ENCODE measurements at regions not wholly inside any gene's neighbourhood (a gene's known extent, or its start where the extent isn't known, plus 50 kb on each side); places are given as distances from the start of the nearest gene placed in this dataset.
"Not testable (repeated sequence)": the region's sequence is repeated elsewhere in the genome, so short reads cannot be mapped to it uniquely, and the experiment has no call there.

DNA sequence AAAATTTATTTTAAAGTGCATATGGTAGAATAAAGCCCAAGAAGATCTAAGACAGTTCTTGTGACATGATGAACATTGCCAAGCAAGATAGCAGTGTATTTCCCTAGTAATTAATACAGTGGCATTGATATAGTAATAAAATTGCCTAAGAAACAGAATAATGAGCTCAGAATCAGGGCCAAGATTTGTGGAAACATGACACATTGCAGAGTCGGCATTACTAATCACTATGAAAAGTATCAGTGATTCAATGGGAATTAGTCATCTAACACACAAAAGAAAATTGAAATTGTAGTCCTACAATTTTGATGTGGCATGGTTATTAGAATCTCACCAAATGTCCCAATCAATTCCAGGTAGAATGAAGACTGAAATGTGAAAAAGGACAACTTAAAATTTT lies 243.0 kb upstream of the CYRIA start:
- DNase-seq (ENCODE audit: low read depth in 2 of 2, low spot score in 1 of 2): no peak

DNA sequence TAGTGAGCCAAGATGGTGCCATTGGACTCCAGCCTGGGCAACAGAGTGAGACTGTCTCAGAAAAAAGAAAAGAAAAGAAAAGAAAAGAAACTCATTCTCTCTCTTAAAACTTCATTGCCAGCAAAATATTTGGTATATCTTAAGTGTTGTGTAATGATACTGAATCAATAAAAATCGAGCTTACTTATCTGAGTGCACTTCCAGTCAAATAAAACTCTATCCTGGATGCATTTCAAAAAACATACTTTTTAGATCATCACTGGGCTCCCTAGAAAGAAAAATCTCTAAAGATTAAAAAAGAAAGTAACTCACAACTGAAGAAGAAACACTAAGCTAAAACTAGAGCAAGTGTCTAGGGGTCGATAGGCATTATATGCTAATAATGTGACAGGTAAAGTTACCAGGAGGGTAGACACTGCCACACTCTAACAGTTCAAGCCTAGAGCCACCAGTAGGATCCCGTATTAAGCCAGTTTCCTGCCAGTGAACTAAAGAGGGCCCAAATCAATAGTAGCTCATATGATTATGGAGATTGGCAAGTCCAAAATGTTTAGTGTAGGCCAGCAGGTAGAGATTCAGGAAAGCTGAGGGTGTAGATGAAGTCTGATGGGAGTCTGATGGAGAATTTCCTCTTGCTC lies 242.1 kb upstream of the CYRIA start:
- no peak for DNase-seq (ENCODE audit: low read depth in 2 of 2, low spot score in 1 of 2)

DNA sequence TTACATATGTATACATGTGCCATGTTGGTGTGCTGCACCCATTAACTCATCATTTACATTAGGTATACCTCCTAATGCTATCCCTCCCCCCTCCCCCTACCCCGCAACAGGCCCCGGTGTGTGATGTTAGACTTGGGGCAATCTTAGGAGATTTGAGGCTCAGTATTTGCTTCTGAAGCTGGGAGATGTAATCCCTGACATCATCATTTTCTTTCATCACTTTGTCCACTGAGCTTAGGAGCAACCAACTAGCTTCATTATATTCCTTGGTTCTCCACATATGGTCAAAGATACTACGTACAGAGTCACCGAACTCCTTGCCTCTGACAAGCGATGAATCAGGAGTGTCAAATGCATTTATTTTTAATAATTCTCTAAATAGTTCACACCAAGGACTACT lies 239.7 kb upstream of the CYRIA start:
- not testable (repeated sequence) for DNase-seq (ENCODE audit: low read depth in 2 of 2, low spot score in 1 of 2)

DNA sequence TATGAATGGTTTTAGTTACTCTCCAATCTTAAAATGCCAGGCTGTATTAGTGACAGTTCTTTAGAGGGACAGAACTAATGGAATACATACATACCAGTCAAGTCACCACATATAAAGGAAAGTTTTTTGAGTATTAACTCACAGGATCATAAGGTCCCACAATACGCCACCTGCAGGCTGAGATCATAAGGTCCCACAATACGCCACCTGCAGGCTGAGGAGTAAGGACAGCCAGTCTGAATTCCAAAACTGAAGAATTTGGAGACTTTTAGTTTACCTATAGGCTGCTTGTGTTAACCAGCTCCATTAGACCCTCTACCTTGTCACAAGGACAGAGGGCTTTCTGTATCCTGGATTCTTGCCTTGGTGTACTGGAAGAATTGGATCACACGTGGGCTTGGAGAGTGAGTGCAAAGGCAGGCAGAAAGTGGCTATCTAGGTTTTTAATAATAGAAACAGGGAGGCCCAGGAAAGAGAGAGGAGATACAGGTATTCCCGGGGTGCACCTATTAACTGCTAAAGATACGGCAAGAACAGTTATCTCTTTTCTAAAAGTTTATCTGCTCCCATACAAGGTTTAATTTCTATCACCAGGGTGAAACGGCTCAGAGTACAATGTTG lies 234.9 kb upstream of the CYRIA start:
- DNase-seq (ENCODE audit: low read depth in 2 of 2, low spot score in 1 of 2): no peak

DNA sequence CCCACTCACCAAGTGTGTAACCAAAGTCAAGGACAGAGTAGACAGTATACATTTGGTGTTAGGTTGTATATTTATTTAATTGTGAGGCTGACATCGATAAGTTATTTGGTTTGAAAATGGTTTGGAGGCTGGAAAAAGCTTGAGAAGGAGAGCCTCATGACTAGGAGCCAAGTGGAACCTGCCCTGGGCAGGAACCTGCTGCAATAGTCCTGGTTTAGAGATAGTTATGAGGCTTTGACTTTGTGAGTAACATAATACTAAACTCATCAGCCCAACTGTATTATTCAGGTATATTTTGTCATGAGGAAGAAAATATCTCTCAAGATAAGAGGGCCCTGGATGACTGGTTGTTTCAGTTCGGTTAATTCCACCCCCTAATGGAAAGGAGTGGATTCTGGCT lies 234.3 kb upstream of the CYRIA start:
- no peak for DNase-seq (ENCODE audit: low read depth in 2 of 2, low spot score in 1 of 2)

DNA sequence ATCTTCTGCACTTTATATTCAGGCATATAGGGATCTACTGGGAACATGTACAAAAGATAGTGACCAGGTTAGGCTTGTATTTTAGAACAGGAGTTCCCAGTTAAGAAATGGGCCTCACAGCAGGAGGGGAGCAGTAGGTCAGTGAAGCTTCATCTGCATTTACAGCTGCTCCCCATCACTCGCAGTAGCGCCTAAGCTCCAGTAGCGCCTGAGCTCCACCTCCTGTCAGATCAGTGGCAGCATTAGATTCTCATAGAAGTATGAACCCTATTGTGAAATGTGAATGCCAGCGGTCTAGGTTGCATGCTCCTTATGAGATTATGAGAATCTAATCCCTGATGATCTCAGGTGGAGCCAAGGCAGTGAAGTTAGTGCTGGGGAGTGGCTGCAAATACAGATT lies 224.4 kb upstream of the CYRIA start:
- no peak for DNase-seq (ENCODE audit: low read depth in 2 of 2, low spot score in 1 of 2)

DNA sequence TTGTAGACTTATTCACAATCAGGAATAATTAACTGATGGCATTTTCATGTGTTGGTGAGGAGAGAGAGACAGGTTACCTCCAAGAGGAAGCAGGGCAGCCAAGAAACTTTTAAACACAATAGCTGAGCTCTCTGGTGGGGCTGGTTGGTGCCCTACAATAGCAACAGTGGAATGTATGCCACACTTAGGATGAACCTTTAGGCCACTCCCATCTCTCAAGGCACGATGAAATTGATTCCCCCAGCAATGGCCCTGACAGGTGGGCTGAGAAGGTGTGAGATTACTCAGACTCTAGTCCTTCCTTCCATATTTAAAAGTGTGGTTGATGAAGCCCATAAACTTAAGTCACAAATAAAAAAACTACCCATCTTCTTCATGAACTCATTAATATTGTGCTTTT lies 219.4 kb upstream of the CYRIA start:
- DNase-seq (ENCODE audit: low read depth in 2 of 2, low spot score in 1 of 2): no peak

DNA sequence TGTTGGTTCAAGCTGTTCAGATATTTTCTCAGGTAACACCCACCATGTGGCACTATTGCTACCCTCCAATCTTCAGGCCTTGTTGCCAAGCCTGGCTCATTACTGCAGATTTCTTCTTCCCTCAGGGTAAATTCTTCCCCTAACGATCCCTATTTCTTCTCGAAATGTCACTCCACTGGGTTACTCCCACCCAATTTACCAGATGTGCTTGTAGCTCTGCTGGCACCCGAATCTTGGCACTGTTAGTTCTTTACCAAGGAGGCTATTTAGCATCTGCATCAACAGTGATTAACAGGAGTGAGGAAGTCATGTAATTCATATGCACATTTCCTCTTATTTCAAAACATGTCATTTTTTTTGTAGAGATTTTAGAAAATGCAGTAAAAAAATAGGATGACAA lies 217.1 kb upstream of the CYRIA start:
- no peak for DNase-seq (ENCODE audit: low read depth in 2 of 2, low spot score in 1 of 2)

DNA sequence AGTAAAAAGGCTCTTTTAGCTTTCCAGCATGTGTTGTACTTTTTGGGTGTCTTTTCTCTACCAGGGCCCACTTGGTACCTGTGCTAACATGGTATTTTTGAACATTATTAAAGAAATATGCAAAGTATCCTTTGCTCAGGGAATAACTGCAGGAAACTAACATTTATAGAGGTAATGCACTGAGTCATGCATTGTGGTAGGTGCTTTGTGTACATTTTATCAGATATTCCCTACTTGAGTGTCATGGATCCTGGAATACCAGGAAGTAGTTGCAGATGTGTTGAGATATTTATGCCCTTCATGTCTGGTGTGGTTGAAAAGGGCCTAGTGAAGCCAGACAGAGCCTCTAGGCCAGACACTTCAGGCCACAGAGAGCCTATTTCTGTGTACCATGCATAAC lies 215.5 kb upstream of the CYRIA start:
- no peak for DNase-seq (ENCODE audit: low read depth in 2 of 2, low spot score in 1 of 2)

DNA sequence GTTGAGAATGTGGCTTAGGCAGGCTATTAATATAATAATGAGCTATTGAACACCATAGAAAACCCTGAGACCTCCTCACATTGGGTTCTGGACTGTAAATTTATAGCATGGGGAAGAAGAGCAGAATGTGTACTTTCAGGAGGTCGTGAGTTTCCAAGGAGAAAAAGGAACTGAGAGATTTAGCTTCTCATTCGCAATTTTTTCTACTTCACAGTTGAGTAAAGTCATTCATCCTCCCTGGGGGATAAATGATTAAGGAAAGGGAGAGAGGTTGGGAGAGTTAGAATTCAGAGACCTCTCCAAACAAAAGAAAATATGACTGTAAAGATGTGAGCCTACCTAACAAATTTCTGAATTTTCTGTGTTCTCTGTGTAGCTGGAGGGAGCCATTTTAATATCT lies 205.8 kb upstream of the CYRIA start:
- no peak for DNase-seq (ENCODE audit: low read depth in 2 of 2, low spot score in 1 of 2)

DNA sequence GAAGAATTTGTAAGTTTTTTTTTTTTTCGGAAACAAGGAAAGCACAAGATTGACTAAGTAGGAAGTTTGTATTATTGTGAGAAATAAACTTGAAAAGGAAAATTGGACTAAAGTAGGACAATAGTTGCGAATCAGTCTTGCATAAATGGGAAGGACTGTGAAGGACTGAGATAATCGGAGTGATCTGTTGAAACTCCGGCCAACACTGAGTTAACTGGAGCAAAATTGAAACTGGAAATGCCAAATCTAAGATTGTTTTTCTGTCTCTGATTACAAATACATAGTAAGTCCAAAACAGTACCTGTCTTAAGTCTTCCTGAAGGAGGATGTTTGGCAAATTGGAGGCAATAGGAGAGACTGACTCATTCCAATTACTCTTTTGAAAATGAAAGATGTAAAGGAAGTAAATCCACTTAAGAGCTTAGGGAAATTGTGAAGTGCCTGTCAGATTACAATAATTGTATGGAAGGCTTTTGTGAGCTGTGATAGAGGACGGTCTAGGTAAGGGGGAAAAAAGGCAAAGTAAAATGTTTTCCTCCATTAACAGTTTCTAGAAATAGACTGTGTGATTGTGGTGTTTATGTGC lies 204.9 kb upstream of the CYRIA start:
- no peak for DNase-seq (ENCODE audit: low read depth in 2 of 2, low spot score in 1 of 2)

DNA sequence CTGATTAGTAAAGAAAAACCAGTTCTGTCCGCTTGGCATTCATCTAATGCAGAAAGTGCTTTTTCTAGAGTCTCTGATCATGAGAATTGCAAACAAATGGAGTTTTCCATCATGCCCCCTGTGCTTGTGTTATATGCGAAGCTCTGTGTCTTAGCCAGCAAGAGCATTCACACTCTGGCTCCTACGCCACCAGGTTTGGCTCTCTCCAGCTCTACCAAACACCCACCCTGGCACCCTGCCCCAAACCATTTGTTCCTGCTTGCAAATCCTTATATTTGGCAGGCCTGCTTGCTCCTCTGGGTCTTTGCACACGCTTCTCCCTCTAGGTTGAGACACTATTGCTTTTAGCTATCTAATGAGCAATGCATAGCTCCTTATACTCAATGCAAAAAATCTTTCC lies 204.1 kb upstream of the CYRIA start:
- DNase-seq (ENCODE audit: low read depth in 2 of 2, low spot score in 1 of 2): no peak

DNA sequence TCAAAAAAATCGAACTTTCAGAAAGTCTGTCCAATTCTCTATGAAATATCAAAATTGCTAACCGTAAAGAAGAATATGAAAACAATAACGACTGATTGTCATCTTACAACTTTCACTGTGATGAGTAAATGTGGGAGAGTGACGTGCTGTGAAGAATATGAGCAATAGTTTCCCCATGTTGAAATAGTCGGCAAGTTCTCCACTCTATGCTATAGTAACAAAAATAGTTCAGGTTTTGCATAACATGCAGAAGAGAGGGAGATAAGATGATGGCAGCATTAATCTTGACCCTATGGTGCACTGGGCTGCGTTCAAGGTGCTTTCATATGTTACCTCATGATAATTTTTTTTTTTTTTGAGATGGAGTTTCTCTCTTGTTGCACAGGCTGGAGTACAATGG lies 196.8 kb upstream of the CYRIA start:
- DNase-seq (ENCODE audit: low read depth in 2 of 2, low spot score in 1 of 2): no peak

DNA sequence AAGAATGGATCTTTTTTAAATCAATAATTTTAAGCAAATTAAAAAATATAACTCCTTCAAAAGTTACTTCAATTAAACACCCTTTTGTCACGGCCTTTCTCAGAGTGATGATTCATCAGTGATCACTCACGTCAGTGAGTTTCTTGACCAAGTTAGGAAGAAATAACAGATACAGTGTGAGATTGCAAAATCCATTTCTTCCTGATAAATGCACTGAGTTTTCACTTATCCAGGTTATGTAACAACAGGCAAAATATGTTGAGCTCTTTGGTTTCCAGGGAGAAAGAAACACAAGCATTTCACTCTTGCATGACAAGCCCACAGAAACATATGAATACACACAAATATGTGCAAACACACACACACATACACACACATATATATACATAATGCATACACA lies 195.9 kb upstream of the CYRIA start:
- no peak for DNase-seq (ENCODE audit: low read depth in 2 of 2, low spot score in 1 of 2)

DNA sequence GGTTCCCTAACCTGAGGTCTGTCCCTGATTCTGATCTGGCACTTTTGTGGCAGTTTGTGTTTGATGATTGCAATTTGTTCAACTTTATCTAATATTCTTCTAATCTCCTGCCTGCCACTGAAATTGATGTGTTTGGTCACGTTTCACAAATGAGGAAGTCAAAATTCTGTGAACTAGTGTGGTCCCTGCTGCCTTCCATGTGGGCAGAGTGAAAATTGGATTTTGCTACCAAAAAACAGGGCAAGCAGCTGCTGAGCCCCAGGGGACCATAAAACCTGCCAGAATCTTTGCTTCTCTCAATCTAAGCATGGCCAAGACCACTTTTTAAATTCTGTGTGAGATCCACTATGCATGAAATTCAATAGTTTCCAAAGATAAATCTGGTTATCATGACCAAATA lies 195.5 kb upstream of the CYRIA start:
- no peak for DNase-seq (ENCODE audit: low read depth in 2 of 2, low spot score in 1 of 2)

DNA sequence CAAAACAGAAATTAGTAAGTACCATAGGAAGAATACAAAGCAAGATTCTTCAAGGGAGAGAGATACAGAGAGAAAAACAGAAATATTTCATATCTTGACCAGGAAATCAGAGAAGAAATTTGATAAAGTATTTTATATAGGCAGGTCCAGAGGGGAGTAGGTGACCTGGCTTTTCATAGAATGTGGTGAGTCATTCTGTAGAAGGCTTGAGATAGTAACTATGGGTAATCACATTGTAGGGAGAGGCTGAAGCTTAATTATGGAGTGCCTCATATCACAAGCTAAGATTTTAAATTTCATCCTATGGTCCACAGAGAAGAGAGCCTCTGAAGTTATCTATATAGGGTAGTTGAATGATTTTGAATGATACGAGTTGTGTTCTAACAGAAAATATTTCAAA lies 195.0 kb upstream of the CYRIA start:
- no peak for DNase-seq (ENCODE audit: low read depth in 2 of 2, low spot score in 1 of 2)

DNA sequence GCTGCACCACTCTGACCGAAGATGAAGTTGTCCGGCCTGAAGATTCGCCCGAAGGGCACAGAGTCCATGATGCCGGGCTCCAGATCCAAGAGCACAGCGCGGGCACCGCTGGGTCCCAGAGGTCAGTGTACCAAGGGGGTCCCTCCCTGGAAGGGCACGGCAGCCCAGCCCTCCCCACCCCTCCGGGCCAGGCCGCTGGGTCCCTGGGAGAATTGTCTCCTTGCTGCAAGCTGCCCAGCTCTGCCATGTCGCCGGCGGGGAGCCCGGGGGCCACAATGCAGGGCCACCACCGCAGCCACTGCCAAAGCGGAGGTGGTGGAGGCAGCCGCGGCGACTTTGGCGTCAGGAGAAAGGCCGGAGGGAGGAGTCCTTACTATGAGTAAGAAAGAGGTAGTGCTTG lies 189.5 kb upstream of the CYRIA start:
- DNase-seq (ENCODE audit: low read depth in 2 of 2, low spot score in 1 of 2): no peak

DNA sequence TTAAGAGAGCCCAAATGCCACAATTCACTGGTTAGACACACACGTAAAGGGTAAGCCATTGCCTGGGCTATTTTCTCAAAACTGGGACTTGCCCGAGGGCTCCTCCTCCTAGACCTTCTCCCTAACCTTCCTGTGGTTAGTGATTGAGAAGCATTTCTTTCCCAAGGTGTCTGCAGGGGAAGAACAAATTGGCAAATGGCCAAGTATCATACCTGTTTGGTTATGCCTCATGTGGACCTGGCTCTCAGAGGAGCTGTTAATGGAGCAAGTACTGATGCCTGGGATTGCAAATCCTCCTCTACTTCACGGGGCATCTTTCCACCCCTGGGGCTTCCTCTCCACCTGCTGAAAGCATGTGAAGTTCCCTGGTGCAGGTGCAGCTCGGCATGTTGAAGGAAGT lies 187.5 kb upstream of the CYRIA start:
- no peak for DNase-seq (ENCODE audit: low read depth in 2 of 2, low spot score in 1 of 2)

DNA sequence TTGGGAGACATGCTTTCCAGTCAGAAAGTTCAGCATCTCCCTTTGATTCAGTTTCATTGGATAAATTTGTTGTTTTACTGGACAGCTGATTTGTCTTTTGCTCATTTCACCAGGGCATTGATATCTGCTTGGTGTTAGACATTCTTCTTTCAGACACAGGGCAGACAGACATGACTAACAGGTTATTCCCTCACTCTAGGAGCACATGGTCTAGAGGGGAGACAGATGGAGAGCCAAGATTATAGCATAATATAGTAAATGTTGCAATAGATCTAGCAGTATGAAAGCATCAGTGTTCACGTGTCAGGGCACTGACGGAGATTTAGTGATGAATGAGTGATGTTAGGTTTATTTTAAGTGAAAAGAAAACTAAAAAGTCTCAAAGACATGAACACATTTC lies 187.0 kb upstream of the CYRIA start:
- no peak for DNase-seq (ENCODE audit: low read depth in 2 of 2, low spot score in 1 of 2)

DNA sequence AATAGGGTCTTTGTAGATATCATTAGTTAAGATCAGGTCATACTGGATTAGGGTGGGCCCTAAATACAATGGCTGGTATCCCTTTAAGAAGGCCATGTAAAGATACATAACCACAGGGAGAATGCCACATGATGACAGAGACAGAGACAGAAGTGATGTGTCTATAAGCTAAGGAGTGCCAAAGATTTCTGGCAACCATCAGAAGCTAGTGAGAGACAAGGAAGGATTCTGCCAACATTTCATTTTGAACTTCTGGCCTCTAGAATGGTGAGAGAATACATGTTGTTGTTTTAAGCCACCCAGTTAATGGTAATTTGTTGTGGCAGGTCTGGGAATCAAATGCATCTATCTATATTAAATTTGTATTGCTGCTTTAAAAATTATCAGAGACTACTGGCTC lies 185.5 kb upstream of the CYRIA start:
- no peak for DNase-seq (ENCODE audit: low read depth in 2 of 2, low spot score in 1 of 2)

DNA sequence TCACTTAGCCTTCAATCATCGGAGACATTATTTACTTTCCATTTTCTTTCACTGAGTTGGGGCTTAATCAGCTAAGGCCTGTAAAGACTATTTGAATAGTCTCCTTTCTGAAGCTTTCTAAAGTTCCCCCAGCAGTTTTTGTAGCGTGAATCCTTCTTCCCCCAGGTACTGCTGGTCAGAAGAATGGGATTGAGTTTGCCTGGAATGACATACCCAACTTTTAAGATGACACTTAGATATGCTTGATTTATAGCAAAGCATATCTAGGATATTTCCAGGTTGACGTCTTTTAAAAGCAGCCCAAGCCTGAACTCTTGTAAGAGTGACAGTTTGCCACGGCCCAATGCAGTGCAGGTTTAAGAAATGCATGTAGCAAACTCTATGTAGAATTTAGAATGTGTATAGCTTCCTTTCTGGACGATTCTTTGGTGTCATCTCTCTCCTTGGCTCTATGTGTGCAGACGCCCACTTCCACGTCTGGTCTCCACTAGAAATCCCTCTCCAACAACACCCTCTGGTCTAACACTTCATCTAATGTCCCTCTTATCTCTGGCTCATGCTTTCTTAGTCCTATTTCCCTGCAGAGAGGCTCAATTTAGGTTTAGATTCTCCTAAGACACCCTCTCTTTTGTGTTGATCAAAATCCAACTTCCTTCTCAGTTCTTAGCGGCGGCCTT lies 175.0 kb upstream of the CYRIA start:
- no peak for DNase-seq (ENCODE audit: low read depth in 2 of 2, low spot score in 1 of 2)

DNA sequence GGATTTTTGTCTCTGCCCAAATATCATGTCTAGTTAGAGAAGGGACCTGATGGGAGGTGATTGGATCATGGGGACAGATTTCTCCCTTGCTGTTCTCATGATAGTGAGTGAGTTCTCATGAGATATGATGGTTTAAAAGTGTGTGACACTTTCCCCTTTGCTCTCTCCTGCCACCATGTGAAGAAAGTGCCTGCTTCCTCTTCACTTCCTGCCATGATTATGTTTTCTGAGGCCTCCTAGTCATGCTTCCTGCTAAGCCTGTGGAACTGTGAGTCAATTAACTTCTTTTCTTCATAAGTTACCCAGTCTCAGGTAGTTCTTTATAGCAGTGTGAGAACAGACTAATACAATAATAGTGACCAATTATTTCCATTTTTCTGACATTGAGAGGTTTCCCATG lies 167.3 kb upstream of the CYRIA start:
- no peak for DNase-seq (ENCODE audit: low read depth in 2 of 2, low spot score in 1 of 2)

DNA sequence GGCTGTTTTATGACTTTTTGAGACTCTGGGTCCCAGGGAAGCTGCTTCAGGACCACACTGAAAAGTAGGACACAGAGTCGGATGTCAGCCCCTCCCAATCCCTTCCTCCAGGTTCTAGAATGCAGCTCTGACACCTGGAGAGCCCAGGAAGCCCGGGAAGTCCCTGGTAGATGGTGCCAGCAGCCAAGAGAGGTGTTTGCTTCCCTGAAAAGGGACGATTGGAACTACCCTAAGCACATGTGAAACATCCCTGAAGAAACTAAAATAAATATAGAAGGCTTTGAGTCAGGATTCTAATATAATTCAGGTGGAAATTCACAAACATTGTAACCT lies 163.2 kb upstream of the CYRIA start:
- no peak for DNase-seq (ENCODE audit: low read depth in 2 of 2, low spot score in 1 of 2)
